HepG2 (cell line): ENCODE measurements at regions not wholly inside any gene's neighbourhood (a gene's known extent, or its start where the extent isn't known, plus 50 kb on each side); places are given as distances from the start of the nearest gene placed in this dataset.

ENCODE experiments used
- CTCF ChIP-seq: sonication (generic); formaldehyde crosslinking; IDR thresholded peaks from 2 replicates; pipeline ENCODE4 v1.5.0; 2020; ENCODE audit warnings: mild to moderate bottlenecking, missing genetic modification reagents, moderate library complexity
- KLF16 ChIP-seq, 2 experiments: sonication (generic) in 1 of 2; formaldehyde crosslinking in 1 of 2; IDR thresholded peaks; 2 replicates each; pipeline versions ENCODE4 v1.6.1 to v1.8.0; 2016 to 2023; ENCODE audit warnings: missing genetic modification reagents in 2 of 2, missing compliant biosample characterization in 1 of 2
- MIER2 ChIP-seq: IDR thresholded peaks from 2 replicates; pipeline ENCODE4 v1.6.1; 2016; ENCODE audit warnings: missing biosample characterization, missing genetic modification reagents
- POLR2A ChIP-seq, 2 experiments: IDR thresholded peaks; 2 replicates each; pipeline ENCODE4 v1.6.1; 2011; ENCODE audit warnings: low read depth in 2 of 2, low read length in 2 of 2, mild to moderate bottlenecking in 1 of 2, moderate library complexity in 1 of 2; ENCODE audit not compliant: insufficient read depth in 1 of 2
- TFE3 ChIP-seq: IDR thresholded peaks from 2 replicates; pipeline ENCODE4 v1.6.1; 2016
- ZNF770 ChIP-seq: sonication (generic); formaldehyde crosslinking; IDR thresholded peaks from 2 replicates; pipeline ENCODE4 v1.5.0; 2020; ENCODE audit warnings: mild to moderate bottlenecking, missing genetic modification reagents

- TF ChIP-seq CTCF (CRISPR knock-in tag) (no peak), TFE3 (CRISPR knock-in tag) (no peak), MIER2 (no peak), ZNF770 (CRISPR knock-in tag) (no peak), POLR2A (IDR thresholded peaks at IDR 0.05; ENCODE audit: insufficient read depth in 1 of 2, low read depth in 2 of 2, low read length in 2 of 2) (no peak), KLF16 (CRISPR knock-in tag; IDR thresholded peaks at IDR 0.05) (no peak)
Measured at GRCh38 chr4:35102066-35102465, 1142.2 kb downstream of the ARAP2 start.
